Muscle of leg (tissue), 3 donors: ENCODE measurements at regions not wholly inside any gene's neighbourhood (a gene's known extent, or its start where the extent isn't known, plus 50 kb on each side); places are given as distances from the start of the nearest gene placed in this dataset.

Experiments used
- DNase-seq: peaks from one replicate; pipeline ENCODE4 v3.0.0; 2013
- H3K27ac ChIP-seq: one replicate; pipeline ENCODE4 v1.5.1; 2013; ENCODE audit warnings: mild to moderate bottlenecking, low read length, control low read depth
- H3K27me3 ChIP-seq: one replicate; pipeline ENCODE4 v1.6.1; 2013; ENCODE audit warnings: low read length; ENCODE audit not compliant: control insufficient read depth, insufficient read depth
- H3K36me3 ChIP-seq: one replicate; pipeline ENCODE4 v1.6.1; 2013; ENCODE audit warnings: low read length; ENCODE audit not compliant: control insufficient read depth, insufficient read depth
- H3K4me1 ChIP-seq: one replicate; pipeline ENCODE4 v1.6.1; 2013; ENCODE audit warnings: low read length; ENCODE audit not compliant: control insufficient read depth, insufficient read depth
- H3K4me3 ChIP-seq: one replicate; pipeline ENCODE4 v1.5.1; 2013; ENCODE audit warnings: low read length, control low read depth
- H3K9me3 ChIP-seq: replicated peaks from 2 replicates; pipeline ENCODE4 v1.6.1; 2013; ENCODE audit warnings: low read depth, low read length; ENCODE audit not compliant: control insufficient read depth
- WGBS: methylation state at CpG from one replicate; pipeline ENCODE4 v1.1.5; 2013; ENCODE audit warnings: missing lambda C conversion rate; ENCODE audit not compliant: insufficient coverage; 5-methylcytosine and 5-hydroxymethylcytosine counted together

DNA sequence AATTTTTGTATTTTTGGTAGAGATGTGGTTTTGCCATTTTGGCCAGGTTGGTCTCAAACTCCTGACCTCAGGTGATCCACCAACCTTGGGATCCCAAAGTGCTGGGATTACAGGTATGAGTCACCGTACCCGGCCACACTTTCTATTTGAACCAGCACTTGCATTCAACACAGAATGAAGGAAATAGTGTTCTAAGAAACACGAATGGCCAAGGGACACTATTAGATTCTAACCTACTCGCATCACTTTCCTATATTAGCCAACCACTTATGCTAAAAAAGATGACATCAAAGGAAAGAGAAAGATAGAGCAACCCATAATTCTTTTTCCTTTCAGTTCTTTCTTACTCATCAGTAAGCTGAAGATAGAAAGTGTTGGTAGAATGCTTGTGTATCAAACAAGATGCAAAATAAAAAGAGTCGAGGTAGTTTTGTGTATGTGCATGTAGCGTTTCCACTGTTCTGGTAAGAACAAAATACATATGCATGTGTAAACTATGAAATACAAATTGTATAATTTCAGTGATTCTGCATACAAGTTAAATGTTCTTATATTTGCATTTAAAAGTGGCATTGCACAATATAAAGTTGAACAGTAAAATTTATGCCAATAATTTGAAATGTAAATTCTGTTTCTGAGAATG lies 247.6 kb downstream of the CDCA7 start:
- WGBS, result no CpG with 5 or more reads among the region's 6 CpGs
- H3K27me3 ChIP-seq, result no peaks in the 10 kb centered on the region
- H3K9me3 ChIP-seq, result no peaks in the 10 kb centered on the region

DNA sequence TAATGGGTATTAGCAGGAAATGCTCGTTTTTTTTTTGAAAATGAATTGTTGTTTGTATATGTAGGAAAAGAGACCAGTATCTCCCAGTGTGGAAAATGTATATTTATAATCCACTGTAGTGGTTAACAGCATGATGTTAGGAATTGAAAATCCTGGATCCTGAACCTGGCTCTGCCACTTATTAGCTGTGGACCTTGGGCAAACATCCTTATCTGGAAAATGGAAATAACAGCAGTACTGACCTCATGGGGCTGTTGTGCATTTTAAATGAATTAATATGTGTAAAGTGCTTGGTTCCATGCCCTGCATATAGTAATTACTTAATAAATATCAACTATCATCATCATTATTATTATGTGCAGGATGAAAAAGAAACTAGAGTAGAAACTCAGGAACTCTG lies 251.3 kb downstream of the CDCA7 start:
- no peaks in the 10 kb centered on the region for H3K9me3 ChIP-seq
- H3K4me1 ChIP-seq, result peaks cover 10% of the 10 kb centered on the region
- no CpG with 5 or more reads among the region's 1 CpG for WGBS
- H3K4me3 ChIP-seq, result no peak overlapping the region
- no peaks in the 10 kb centered on the region for H3K36me3 ChIP-seq
- H3K27ac ChIP-seq, result no peak overlapping the region
- no peak for DNase-seq
- H3K27me3 ChIP-seq, result no peaks in the 10 kb centered on the region

More for the DNA sequence above, 247.6 kb downstream of the CDCA7 start:
- Histone ChIP-seq H3K27ac (no peak overlapping the region), H3K4me1 (peaks cover 2% of the 10 kb centered on the region), H3K4me3 (no peak overlapping the region), H3K36me3 (no peaks in the 10 kb centered on the region)
- no peak for DNase-seq

DNA sequence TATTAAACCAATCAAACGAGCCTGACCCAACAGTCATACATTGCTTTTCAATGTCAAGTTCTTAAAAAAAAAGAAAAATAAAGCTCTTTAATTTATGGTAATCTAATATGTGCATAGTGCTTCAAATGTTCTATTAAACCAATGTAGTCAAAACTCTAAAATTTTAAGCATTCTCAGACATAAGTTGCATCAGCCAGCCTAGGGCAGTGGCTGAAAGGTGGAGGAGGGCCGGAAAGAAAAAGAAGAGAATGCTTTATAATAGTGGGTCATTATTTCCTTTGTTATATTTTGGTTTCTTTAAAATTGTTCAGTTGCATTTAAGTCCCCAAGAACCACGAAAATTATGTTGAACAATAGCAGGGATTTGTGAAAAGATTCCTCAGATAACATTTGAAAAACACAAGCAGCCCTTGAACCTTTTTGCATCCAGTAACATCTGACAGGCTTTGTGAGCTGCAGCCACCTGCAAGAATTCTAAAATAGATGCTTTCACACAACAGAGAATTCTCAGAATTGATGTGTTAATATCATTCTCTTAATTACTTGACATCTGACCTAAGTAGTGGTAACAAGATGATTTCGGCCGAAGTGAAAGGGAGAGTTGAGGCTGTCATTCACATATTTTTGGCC lies 252.1 kb downstream of the CDCA7 start:
- H3K4me3 ChIP-seq, result no peak overlapping the region
- DNase-seq, result no peak
- peaks cover 10% of the 10 kb centered on the region for H3K4me1 ChIP-seq
- no peaks in the 10 kb centered on the region for H3K9me3 ChIP-seq
- H3K36me3 ChIP-seq, result no peaks in the 10 kb centered on the region
- no peaks in the 10 kb centered on the region for H3K27me3 ChIP-seq
- peak overlapping the region; percentile 68 for H3K27ac ChIP-seq
- WGBS, result no CpG with 5 or more reads among the region's 5 CpGs

DNA sequence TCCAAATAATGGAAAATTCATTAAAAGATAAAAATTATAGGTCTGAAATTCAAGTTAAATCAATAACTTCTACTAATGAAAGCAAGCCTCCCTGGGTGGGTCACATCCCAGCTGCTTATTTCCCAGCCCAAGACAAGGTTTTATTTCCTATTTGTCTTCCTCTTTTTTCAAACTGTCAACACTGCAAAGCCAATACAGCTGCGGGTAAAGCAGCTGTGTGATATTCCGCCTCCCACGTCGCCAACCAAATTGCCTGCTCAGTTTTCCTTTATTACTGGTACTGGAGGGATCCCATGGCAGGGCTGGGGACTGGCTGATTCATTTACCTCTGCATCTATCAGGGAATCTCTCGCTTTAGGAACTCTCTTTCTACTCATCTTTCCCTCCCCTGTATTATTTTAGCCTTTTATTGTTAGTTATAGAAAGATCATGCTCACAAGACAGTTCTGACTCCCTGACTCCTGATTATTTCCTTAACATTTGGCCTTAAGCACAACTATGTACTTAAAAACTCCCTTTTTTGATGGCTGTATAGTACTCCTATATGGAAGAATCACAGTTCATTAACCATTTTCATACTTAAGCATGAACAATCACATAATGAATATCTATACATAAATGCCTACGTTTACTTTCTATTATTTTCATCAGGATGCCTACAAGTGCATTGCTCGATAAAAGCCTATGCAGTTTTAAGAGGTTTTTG lies 253.1 kb downstream of the CDCA7 start:
- H3K27me3 ChIP-seq, result no peaks in the 10 kb centered on the region
- H3K4me3 ChIP-seq, result no peak overlapping the region
- H3K9me3 ChIP-seq, result no peaks in the 10 kb centered on the region
- WGBS, result no CpG with 5 or more reads among the region's 7 CpGs
- H3K27ac ChIP-seq, result peak overlapping the region; percentile 68
- peak; percentile 87 for DNase-seq
- H3K36me3 ChIP-seq, result no peaks in the 10 kb centered on the region
- peaks cover 10% of the 10 kb centered on the region for H3K4me1 ChIP-seq

DNA sequence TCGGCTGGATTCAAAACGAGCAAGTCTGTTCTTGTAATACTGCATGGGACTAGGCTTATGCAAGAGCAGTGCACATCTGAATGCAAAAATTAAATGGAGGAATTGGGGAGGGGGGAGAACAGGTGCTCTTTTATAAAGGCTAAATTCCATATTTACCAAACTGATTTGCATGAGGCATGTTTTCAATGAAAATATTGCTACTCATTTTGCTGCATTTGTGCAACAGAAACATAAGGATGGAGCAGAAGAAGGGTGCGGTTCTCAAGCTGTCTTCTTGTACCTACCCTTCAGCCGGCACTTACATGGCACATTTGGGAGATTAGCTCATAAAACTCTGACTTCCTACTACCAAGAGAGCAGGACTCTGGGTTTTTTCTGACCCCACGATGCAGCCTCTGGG lies 256.4 kb downstream of the CDCA7 start:
- no peak overlapping the region for H3K27ac ChIP-seq
- H3K4me3 ChIP-seq, result no peak overlapping the region
- no peak for DNase-seq
- H3K36me3 ChIP-seq, result no peaks in the 10 kb centered on the region
- WGBS, result 71% methylated on average over 3 of the region's 5 CpGs
- no peaks in the 10 kb centered on the region for H3K27me3 ChIP-seq
- peaks cover 10% of the 10 kb centered on the region for H3K4me1 ChIP-seq
- H3K9me3 ChIP-seq, result no peaks in the 10 kb centered on the region

DNA sequence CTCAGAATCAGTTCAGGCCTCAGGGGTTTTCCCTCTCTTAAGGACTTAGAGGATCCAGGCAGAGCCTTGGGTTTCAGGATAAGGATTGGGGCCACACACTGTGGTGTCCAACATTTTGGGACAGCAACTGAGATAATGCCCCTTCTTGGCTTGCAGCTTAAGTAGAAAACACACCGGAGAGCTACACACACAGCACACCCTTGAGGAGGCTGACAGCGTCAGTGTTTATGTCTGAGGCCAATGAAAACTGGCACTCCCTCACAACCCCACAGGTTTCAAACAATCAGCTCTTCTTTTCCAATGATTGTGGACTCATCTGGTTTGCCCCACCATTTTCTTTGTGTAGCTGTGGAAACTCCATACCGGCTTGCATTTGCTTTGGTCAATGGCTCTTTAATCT lies 257.7 kb downstream of the CDCA7 start:
- H3K4me3 ChIP-seq, result no peak overlapping the region
- no peak overlapping the region for H3K27ac ChIP-seq
- DNase-seq, result no peak
- H3K27me3 ChIP-seq, result no peaks in the 10 kb centered on the region
- H3K9me3 ChIP-seq, result no peaks in the 10 kb centered on the region
- H3K4me1 ChIP-seq, result peaks cover 7% of the 10 kb centered on the region
- 95% methylated on average over 3 of the region's 3 CpGs for WGBS
- no peaks in the 10 kb centered on the region for H3K36me3 ChIP-seq

DNA sequence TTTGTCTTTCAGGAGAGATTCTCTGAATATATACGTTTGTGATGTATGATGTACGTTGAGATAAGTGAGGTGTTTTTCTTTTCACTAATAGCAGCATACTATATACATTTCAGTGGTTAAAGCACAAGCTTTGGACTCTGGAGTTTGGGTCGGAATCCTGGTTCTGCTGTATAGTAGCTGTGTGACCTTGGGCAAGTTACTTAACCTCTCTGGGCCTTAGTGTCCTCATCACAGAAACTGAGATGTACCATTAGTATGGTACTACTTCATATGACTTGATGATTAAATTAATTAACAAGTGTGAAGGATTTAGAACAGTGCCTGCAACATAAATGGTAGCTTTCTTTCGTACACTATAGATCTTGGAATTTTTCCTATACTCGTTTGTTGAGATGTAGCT lies 258.7 kb downstream of the CDCA7 start:
- no peak overlapping the region for H3K4me3 ChIP-seq
- no peaks in the 10 kb centered on the region for H3K36me3 ChIP-seq
- H3K4me1 ChIP-seq, result peaks cover 2% of the 10 kb centered on the region
- no CpG with 5 or more reads among the region's 5 CpGs for WGBS
- no peaks in the 10 kb centered on the region for H3K27me3 ChIP-seq
- DNase-seq, result no peak
- H3K9me3 ChIP-seq, result no peaks in the 10 kb centered on the region
- no peak overlapping the region for H3K27ac ChIP-seq

DNA sequence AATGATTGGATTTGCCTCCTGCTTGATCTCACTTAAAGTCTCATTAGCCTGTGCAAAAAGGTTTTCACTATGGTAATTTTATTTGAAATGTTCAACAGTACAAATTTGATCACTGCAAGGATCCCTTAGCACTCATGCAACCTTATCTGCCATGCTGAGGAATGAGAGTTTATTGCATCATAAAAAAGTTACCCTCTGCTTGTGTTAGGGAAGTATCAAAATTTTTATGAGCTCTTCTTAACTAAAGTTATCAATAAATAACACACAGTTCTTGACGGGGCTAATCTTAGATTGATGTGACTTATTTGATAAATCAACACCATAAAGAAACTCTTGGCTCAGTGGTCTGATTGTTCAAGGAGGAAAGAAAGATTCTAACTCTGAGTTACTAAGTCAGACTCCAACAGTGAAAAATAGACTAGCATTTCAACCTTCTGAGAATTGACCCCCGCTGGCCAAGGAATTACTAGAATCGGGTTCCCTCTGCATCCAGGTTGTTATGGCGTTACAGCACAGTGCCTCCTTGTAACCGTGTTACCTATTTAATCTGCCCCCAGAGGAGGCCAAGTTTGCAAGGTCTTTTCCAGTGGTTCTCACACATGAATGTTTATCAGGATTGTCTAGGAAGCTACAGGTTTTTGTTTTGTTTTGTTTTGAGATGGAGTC lies 259.7 kb downstream of the CDCA7 start:
- H3K27ac ChIP-seq, result no peak overlapping the region
- H3K9me3 ChIP-seq, result no peaks in the 10 kb centered on the region
- H3K4me1 ChIP-seq, result no peaks in the 10 kb centered on the region
- H3K36me3 ChIP-seq, result no peaks in the 10 kb centered on the region
- no peak overlapping the region for H3K4me3 ChIP-seq
- WGBS, result 65% methylated on average over 2 of the region's 5 CpGs
- DNase-seq, result no peak
- peaks cover 2% of the 10 kb centered on the region for H3K27me3 ChIP-seq

DNA sequence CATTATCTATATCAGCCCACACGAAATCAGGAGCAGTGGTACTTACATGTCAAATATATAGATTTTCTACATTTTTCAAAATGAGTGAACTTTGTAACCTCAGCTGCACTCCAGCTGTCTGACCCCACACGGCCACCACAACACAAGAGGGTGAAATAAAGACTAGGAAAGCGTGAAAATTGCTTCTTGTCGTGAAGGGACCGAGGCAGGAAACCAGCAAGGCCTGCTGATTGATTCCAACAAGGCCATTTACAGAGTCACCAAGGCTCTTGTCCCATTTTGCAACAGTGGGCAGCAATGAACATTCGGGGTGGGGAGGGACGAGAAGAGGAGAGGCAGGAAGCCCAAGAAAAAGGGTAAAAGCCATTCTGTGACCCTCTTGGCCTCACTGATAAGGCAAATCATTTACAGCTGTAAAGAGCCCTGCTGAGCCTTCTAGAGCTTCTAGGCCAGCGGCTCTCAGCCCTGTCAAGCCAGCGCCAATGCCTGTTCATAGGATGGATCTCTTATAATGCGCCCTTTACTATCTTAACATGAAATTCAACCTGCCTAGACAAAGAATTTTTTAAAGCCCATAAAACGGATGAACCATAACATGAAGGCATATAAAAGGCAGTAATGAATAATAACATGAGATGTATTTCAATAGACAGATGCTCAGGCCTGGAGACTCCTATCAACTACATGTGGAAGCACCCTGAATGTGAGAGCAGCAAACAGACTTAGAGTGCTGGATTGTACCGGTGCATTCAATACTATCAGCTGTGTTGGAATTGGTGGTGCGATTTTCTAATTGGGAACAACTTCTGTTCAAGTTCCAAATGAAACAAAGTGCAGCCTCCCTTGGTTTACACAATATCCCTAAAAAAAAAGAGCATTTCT lies 269.0 kb downstream of the CDCA7 start:
- Histone ChIP-seq H3K4me1 (peaks cover 5% of the 10 kb centered on the region), H3K9me3 (no peaks in the 10 kb centered on the region), H3K27ac (no peak overlapping the region), H3K4me3 (no peak overlapping the region), H3K27me3 (no peaks in the 10 kb centered on the region), H3K36me3 (no peaks in the 10 kb centered on the region)
- WGBS, result 77% methylated on average over 8 of the region's 13 CpGs
- DNase-seq, result no peak
